ENCODE measurements at regions not wholly inside any gene's neighbourhood (a gene's known extent, or its start where the extent isn't known, plus 50 kb on each side); places are given as distances from the start of the nearest gene placed in this dataset.

DNA sequence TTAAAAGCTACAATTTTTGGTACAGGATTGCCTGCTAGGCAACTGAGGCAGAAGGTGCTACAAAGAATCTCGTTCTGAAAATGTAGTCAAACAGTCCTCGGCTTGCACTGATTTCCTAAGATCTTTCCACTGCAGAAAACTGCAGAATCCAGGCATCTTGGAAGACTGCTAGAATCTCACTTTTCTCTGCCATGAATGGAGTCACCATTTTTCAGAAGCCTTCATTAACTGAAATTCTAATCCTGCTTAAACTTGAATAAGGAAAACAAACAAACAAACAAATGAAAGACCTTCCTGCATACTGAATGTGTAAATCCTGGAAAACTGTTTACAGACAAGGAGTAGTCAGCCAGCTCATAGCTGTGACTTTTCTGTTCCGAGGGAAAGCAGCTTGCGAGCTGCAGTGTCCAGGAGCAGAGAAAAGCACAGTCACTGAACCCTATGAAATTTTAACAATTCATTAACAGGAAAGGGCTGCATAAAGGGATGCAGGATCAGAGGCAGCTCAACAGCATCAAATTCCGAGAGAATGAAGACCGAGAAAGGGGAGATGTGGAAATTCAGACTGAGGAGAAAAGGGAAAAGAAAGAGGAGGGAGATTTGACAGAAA, 210.5 kb upstream of the PIK3C3 start:
- H4K20me1 ChIP-seq (ENCODE audit: insufficient read depth) = no peaks in the 10 kb centered on the region
- no peaks in the 10 kb centered on the region for H3K36me3 ChIP-seq (ENCODE audit: insufficient read depth)
- no peak overlapping the region for H3K27ac ChIP-seq
- no peaks in the 10 kb centered on the region for H3K4me1 ChIP-seq (ENCODE audit: low read depth, poor library complexity, severe bottlenecking)
- no peak overlapping the region for H2AFZ ChIP-seq (ENCODE audit: low read depth)
- no peak overlapping the region for H3K4me2 ChIP-seq
- H3K4me3 ChIP-seq (IDR thresholded peaks at IDR 0.05; ENCODE audit: insufficient read depth, low read depth, low read length) = no peak overlapping the region
- no peaks in the 10 kb centered on the region for H3K27me3 ChIP-seq (ENCODE audit: insufficient read depth, low read depth)
- no peaks in the 10 kb centered on the region for H3K79me2 ChIP-seq (ENCODE audit: insufficient read depth, low read depth)
- TF ChIP-seq, protein P1, sequence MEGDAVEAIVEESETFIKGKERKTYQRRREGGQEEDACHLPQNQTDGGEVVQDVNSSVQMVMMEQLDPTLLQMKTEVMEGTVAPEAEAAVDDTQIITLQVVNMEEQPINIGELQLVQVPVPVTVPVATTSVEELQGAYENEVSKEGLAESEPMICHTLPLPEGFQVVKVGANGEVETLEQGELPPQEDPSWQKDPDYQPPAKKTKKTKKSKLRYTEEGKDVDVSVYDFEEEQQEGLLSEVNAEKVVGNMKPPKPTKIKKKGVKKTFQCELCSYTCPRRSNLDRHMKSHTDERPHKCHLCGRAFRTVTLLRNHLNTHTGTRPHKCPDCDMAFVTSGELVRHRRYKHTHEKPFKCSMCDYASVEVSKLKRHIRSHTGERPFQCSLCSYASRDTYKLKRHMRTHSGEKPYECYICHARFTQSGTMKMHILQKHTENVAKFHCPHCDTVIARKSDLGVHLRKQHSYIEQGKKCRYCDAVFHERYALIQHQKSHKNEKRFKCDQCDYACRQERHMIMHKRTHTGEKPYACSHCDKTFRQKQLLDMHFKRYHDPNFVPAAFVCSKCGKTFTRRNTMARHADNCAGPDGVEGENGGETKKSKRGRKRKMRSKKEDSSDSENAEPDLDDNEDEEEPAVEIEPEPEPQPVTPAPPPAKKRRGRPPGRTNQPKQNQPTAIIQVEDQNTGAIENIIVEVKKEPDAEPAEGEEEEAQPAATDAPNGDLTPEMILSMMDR (conservative IDR thresholded peaks at IDR 0.05; ENCODE audit: low read depth, low read length) = no peak
- no peak overlapping the region for H3K9ac ChIP-seq

DNA sequence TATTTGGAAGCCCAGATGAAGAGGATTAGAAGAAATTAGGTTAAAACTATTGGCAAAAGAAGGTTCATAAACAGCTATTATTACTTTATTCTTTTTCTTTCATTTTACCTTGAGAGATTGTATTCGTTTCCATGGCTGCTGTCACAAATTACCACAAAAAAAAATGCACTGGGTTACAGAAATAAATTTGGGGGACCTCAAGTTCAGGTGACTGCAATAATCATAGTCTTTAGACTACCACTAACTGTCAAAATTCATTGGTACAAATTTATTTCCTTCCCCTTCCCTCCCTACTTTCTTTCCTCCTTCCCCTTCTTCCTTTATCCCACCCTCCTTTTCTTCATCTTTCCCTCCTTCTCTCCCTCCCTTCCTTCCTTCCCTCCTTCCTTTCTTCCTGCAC, 217.8 kb upstream of the PIK3C3 start:
- H4K20me1 ChIP-seq (ENCODE audit: insufficient read depth) = no peaks in the 10 kb centered on the region
- H3K9ac ChIP-seq = no peak overlapping the region
- H3K79me2 ChIP-seq (ENCODE audit: insufficient read depth, low read depth) = no peaks in the 10 kb centered on the region
- H3K36me3 ChIP-seq (ENCODE audit: insufficient read depth) = no peaks in the 10 kb centered on the region
- H2AFZ ChIP-seq (ENCODE audit: low read depth) = no peak overlapping the region
- no peak overlapping the region for H3K4me2 ChIP-seq
- no peaks in the 10 kb centered on the region for H3K4me1 ChIP-seq (ENCODE audit: low read depth, poor library complexity, severe bottlenecking)
- TF ChIP-seq, protein P1 (conservative IDR thresholded peaks at IDR 0.05; ENCODE audit: low read depth, low read length) = no peak
- H3K27me3 ChIP-seq (ENCODE audit: insufficient read depth, low read depth) = no peaks in the 10 kb centered on the region
- H3K4me3 ChIP-seq (IDR thresholded peaks at IDR 0.05; ENCODE audit: insufficient read depth, low read depth, low read length) = no peak overlapping the region
- H3K27ac ChIP-seq = no peak overlapping the region

DNA sequence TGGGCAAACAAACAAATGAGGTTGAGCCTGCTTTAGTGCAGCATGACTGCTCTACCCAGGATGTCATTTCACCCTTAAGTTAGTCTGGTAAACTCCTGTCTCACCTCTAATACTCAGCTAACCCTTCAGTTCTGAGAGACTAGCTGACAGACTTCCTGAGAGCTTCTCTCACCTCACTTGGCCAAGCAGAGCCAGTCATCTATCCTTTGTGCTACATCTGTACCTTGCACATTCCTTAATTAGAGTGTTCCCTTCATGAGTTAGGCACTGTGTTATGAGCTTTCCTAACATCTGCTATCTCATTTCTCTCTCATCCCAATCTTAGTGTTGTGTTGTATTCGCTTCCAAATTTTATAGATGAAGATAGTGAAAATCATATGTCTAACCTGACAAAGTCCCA, 220.1 kb upstream of the PIK3C3 start:
- H3K27me3 ChIP-seq (ENCODE audit: insufficient read depth, low read depth) = no peaks in the 10 kb centered on the region
- no peaks in the 10 kb centered on the region for H3K4me1 ChIP-seq (ENCODE audit: low read depth, poor library complexity, severe bottlenecking)
- no peaks in the 10 kb centered on the region for H3K36me3 ChIP-seq (ENCODE audit: insufficient read depth)
- TF ChIP-seq, protein P1 (conservative IDR thresholded peaks at IDR 0.05; ENCODE audit: low read depth, low read length) = no peak
- H3K27ac ChIP-seq = no peak overlapping the region
- no peak overlapping the region for H2AFZ ChIP-seq (ENCODE audit: low read depth)
- H4K20me1 ChIP-seq (ENCODE audit: insufficient read depth) = no peaks in the 10 kb centered on the region
- H3K9ac ChIP-seq = no peak overlapping the region
- H3K79me2 ChIP-seq (ENCODE audit: insufficient read depth, low read depth) = no peaks in the 10 kb centered on the region
- no peak overlapping the region for H3K4me3 ChIP-seq (IDR thresholded peaks at IDR 0.05; ENCODE audit: insufficient read depth, low read depth, low read length)
- no peak overlapping the region for H3K4me2 ChIP-seq

DNA sequence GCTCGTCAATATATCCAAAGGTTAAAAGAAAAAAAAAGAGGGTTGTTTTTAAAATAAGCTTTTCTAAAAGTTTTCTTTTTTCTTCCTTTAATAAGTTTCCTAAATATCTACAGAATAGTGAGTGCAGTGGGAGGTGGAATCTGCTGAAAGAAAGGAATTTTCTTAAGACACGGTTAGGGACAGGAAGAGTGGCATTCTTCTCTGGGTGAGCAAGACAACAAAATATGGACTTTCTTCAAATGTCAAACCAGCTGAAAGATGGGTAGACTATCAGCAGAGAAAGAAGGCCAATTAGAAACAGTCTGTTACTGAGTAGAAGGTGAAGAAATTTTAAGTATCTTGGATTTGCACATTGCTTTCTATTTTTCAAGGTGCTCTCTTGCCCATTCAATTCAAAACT, 222.7 kb upstream of the PIK3C3 start:
- Histone ChIP-seq H4K20me1 (ENCODE audit: insufficient read depth) (no peaks in the 10 kb centered on the region), H3K4me2 (no peak overlapping the region), H2AFZ (ENCODE audit: low read depth) (no peak overlapping the region), H3K27ac (no peak overlapping the region), H3K9ac (no peak overlapping the region), H3K27me3 (ENCODE audit: insufficient read depth, low read depth) (no peaks in the 10 kb centered on the region), H3K4me3 (IDR thresholded peaks at IDR 0.05; ENCODE audit: insufficient read depth, low read depth, low read length) (no peak overlapping the region), H3K79me2 (ENCODE audit: insufficient read depth, low read depth) (no peaks in the 10 kb centered on the region), H3K36me3 (ENCODE audit: insufficient read depth) (no peaks in the 10 kb centered on the region), H3K4me1 (ENCODE audit: low read depth, poor library complexity, severe bottlenecking) (no peaks in the 10 kb centered on the region)
- TF ChIP-seq, protein P1 (conservative IDR thresholded peaks at IDR 0.05; ENCODE audit: low read depth, low read length) = no peak
